HG03432 (cell line): ENCODE measurements at regions not wholly inside any gene's neighbourhood (a gene's known extent, or its start where the extent isn't known, plus 50 kb on each side); places are given as distances from the start of the nearest gene placed in this dataset.
"Not testable (repeated sequence)": the region's sequence is repeated elsewhere in the genome, so short reads cannot be mapped to it uniquely, and the experiment has no call there.

ENCODE experiments used
- ATAC-seq: cut with Tn5 transposase; IDR thresholded peaks from one replicate; pipeline ENCODE4 v1.9.1; 2021; ENCODE audit warnings: mild to moderate bottlenecking, moderate library complexity; ENCODE audit not compliant: unreplicated experiment

DNA sequence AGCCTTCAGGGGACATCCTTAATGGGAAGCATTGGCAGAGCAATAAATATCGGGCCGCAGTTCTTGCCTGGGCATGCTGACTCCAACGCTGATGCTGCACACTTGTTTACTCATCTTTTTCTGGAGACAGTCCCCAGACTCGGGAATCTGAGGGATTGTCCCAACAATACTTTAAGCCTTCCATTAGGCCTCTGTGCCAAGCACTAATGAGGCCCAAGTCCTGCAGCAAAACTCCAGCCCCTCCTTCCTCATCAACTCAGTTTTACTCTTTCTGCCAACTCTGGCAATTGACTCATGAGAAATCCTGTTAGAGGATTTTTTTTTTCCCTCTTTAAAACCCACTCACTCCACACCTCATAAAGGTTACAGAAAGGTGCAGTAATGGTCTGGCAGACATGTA, 233.4 kb upstream of the PELI2 start:
- ATAC-seq, result no peak

DNA sequence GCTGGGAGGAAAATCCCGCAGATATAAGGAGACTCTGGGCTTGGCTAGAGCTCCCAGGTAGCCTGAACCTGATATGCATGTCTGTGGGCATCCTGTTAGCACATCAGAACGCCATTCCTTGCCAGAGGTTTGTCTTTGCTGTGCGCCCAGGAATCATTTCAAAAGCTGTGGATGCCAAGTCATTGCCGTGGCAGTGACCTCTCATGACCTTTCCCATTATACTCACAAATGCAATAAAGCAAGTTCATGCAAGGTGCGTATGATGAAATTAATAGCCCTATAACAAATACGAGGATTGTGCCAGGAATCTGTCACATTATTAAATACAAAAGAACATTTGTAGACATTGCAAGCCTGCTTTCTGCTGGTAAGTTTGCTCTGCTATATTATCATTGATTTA, 229.1 kb upstream of the PELI2 start:
- ATAC-seq, result no peak

DNA sequence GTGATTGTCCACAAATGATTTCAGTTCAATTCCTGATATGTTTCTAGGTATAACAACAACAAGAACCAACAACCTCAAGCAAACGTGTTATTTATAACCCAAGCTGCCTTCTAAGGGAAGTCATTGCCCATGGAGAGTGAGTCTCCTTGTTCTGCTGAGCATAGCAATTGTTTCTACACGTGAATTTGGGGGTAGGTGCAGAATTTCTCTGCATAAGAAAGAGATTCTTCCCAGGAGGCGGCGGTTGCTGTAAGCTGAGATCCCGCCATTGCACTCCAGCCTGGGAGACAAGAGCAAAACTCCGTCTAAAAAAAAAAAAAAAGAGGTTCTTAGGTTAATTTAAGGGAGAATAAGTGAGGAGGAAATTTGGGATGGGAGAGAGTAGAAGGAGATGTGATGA, 226.5 kb upstream of the PELI2 start:
- no peak for ATAC-seq

DNA sequence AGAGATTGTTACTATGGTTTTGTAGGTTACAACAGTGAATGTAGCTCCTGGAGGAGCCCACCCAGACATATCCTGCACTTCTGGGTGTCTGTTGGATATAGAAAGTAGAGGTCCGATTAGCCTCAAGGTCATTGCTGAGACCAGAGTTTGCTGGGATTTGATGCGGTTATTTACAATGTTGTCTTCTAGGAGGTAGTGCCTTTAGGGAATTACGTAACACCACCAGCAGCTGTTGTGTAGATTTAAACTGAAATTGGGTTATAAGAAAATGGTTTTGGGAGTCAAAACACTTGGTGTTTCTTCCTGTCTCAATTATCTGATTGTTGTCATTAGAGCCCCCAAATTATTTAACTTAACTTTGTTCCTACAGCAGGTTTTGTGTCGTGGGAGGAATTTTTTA, 225.3 kb upstream of the PELI2 start:
- no peak for ATAC-seq

DNA sequence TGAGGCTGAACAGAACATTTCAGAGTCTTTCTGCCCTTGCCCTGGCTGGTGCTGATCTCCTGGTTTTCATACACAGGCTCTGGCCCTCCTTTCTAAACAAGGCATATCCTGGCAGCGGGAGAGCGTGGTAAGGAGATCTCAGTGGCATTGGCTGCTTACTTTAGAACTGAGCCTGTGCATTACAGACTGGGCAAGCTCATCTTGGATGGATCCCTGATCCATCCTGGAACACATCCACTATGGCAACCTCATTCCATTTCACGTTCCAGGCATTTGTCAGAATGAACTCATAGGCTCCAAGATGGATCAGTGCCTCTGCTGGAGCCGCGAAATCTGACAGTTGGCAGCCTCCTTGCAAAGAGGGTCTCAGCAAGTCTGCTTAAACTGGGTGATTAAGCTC, 224.5 kb upstream of the PELI2 start:
- ATAC-seq, result no peak

DNA sequence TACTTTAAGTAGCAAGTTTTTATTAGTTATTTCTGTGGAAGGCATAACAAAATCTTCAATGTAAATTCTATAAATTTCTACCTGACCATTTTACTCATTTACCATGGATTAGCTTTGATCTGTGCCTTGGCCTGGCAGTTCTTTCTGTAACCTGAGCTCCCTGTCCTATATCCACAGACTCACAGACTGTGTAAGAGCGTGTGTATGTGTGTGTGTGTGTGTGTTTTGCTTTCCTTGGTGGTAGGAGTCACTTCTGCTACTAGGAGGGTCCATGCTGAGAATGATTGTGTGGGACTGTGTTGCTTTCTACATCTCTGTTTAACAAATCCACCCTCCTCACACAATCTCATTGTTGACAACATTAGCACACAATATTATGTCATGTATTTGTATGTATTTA, 221.2 kb upstream of the PELI2 start:
- ATAC-seq, result no peak

DNA sequence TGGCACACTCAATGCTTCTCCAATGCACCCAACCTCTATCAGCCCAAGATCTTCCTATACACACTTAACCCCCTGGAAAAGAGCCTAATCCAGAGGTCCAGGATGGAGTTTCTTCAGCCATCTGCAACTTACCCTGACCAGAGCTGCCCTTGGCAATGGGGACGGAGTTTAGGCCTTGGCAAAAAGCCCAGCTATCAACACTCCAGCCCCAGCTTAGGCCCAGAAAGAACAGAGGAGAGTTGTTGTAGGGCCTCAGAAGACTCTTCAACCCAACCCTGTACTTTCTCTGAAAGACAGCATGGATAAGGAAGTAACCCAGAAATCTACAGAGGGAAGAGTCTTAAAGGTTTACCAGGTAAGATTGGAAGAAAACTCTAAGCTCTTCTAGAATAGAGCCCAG, 219.3 kb upstream of the PELI2 start:
- ATAC-seq, result no peak

DNA sequence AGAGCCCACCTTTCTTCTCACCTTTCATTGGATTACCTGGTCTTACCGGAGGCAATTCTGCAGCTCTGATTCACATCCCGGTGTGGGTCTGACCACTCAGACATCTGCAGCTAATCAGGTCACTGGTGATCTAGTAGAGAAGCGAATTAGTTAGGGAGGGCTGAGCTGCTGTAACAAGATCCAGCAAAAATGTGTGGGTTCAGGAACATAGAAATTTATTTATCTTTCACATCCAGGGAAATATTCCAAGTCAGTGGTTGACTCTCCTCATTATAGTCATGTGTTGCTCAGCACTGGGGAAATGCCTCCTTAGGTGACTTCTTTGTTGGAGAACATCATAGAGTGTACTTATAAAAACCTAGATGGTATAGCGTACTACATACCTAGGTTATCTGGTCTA, 218.7 kb upstream of the PELI2 start:
- ATAC-seq, result no peak

DNA sequence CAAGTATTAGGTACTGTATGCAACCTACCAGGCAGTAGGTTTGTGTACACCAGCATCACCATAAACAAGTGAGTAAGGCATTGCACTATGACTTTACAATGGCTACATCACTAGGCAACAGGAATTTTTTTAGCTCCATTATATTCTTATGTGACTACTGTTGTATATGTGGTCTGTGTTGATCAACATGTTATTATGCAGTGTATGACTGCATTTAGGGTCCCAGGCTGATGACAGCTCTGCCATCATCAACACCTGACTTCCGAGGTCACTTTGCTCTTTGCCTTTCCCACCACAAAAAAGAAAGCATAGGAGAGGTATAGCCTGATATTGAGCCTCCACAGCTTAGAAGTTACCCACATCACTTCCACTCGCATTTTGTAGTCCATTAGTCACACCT, 217.5 kb upstream of the PELI2 start:
- no peak for ATAC-seq

DNA sequence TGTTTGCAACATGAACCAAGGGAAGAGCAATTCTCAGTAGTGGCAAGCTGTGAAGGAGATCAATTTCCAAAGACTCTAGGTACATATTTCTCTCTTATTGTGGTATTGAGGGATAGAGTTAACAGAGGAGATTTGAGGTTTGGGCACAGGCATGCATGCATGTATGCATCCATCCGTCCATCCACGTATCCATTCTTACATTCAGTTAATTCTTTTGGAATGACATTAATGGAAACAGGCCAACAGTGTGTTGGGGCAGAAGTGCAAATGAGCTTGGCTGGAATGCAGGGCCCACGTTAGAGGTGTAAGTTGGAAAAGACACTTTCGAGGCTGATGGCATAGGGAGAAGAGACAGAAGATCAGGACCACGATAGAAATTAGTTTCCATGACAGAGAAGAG, 216.9 kb upstream of the PELI2 start:
- no peak for ATAC-seq

DNA sequence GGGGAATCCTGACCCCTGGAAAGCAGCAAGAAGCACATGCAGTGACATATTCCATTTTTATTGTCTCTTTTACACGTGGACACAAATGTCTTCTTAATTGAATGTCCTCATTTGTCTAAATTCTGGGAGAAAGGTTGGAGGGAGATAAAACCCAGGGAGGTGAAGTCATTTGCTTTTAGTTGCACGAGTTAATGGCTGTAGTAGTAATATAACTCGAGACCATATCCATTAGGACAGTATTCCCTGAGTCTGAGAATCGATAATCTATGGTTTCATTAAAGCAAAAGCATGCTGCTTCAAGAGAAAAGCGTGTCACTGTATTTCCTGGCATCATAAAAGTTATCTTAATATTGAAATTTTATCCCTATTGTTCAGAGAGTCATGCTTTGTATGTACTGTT, 216.0 kb upstream of the PELI2 start:
- no peak for ATAC-seq

DNA sequence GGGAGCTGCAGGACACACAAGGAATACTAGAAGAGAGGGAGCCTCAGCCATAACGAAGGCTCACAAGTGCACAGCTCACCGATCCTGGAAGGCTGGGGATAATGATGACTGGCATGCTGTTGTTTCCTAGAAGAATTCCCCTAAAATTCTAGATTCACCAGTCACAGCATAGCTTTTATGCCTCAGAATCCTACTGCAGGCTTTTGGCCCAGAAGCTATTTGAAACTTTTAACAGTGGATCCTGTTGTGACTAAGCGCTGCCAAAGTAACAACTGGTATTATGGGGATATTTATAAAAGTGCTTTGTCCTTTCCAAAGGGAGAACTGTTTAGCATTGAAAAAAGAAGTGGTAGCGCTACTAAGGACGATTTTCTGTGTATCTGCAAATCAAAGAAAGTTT, 214.1 kb upstream of the PELI2 start:
- no peak for ATAC-seq

DNA sequence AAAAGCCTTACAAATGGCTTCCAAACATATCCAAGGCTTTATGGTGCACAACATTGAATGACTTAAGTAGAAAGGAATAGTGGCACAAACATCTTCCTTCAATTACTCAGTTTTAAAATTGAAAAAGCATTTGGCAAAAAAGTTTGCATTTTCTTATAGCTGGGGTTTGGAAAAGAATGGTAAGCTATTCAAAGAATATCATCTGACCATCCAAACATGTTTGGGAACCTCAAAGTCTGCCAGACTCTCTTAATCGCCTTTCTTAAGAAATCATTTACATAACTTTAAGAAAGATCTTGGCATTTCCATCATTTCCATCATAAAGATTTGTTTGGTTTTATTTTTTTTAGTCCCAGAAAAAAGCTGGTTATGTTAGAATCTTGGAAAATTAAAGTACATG, 210.1 kb upstream of the PELI2 start:
- no peak for ATAC-seq

DNA sequence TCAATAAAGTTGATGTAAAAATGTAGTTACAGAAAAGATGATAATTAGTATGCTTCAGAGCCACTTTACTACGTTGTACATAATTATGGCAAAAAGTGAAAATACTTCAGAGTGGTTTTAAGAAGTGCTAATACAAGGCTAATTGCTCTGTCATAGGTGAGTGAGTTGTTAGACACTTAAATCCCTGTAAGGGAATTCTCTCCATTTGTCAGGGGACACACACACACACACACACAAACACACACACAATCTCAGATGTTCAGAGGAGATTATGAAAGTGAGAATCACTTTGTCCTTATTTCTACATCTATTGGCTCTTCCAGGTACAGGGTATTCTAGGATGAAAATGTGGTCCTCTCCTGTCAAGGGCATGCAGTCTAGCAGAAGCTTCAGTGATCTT, 208.3 kb upstream of the PELI2 start:
- no peak for ATAC-seq

DNA sequence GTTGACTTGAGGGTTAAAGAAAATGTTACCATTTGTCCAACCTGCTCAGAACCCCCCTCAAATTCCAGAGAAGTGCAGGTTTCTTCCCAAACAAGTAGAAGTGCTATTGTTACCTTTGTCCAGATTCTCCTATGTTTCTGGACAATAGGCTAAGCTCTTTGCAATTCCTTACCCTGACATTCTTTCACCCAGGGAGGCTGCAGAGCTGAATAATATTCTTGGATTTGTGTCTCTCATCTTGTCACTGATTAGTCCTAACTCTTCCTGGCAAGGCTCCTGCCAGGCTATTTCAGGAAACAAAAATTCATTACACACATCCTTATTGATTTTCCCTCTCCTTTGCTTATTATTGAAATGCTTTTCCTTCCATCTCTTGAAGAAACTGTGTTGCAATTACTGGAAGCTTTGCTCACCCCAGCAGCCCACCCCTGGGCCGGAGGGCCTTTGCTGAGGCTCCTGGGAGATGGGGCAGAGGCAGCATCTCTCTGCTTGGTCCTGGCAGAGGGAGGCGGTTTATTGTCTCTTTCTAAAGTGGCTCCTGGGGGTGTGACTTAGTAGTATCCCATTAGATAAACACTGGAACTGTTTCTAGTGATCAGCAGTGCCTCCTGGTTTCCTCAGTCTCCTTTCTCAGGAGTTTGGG, 207.5 kb upstream of the PELI2 start:
- ATAC-seq, result no peak

DNA sequence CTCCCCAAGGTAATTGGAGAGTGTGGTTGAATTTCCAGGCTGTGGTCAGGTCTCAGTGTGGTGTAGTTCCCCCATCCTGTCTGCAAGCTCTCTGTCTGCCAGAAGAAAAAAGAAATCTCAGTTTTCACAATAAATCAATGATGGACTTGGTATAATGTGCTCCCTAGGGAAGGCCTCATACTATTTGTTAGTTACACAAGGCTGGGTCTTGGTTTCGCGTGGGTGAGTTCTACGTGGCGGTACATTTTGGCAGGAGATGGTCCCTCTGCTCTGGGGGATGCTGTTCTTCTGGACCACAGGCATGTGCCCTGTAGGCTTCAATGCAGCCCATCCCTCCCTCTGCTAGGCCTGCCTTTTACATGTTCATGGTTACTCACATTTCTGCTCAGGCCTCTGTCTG, 206.4 kb upstream of the PELI2 start:
- no peak for ATAC-seq

DNA sequence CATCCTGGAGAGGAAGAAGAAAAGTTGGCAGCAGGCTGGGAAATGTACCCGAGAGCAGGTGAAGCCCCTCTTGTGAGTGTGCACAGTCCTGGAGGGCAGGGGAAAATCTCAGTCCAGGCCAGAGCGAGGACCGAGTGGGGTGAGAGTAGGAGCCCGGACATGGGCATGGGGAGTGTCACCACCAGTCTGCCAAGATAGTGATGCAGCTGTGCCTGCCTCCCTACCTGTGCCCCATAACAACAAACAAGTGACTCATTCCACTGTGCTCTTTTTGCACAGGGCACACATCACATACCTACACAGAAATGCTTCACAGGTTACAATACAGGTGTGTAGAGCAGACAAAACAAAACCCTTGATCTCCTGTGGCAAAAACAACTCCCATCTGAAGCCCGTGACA, 205.9 kb upstream of the PELI2 start:
- no peak for ATAC-seq

DNA sequence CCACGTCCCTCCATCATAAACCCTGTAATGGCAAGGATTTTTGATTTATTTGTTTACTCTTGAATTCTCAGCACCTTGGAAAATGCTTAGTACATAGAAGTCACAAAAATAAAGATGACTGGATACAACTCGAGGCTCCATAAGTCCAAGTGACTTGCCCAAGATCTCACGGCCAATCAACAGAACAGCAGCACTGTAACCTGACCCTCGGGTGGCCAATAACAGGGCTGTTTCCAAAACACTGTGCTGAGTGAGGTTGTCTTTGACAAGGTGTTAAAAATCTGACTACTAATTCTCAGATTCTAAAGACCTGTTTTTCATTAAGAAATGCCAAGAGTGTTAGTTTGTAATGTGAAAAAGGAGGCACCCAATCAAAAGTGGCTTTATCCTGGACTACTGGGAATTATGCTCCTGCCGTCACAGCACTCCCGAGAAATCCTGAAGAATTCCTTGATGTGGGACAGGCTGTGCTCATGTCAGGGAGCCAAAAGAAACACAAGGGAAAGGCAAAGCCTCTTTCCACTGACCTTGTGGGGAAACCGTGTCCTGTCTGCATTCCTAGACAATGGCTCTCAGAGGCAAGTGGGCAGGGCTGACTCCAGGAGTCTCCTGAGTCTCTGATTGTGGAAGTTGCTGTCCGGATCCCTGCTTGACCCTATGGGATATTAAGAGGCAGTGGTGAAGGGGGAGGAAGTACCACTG, 204.7 kb upstream of the PELI2 start:
- ATAC-seq, result no peak

DNA sequence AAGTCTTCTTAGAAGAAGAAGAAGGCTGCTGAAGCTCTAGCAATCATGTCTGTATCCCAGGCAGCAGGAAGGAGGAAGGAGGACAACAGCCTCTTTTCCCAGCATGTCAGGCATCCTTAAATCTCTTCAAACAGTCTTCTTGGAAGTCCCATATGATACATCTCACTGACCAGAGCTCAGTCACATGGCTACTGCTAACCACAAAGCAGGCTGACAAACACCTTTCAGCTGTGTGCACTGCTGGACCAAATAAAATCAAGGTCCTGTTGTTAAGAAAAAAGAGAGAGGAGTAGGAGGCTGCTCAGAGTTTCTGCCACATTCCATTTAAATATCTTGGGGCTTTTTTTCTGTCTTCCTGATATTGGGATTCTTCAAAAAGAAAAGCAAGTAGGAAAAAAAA, 203.4 kb upstream of the PELI2 start:
- no peak for ATAC-seq

DNA sequence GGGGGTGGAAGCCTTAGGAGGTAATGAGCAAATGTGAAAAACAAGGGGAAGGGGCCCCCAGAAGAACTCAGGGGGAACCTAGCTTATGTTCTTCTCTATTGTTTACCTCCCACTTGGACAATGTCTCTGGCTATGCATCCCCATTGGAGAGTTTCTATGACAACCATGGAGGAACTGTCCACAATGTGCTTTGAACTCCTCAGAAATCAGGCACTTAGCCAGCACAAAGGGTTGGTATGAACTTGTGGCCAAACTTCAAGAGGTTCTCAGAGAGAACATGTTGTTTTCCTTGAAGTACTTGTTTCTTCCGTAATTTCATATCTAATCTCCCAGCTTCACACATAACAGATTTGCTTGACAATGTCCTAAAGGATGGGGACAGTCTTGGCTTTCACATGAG, 202.8 kb upstream of the PELI2 start:
- no peak for ATAC-seq

DNA sequence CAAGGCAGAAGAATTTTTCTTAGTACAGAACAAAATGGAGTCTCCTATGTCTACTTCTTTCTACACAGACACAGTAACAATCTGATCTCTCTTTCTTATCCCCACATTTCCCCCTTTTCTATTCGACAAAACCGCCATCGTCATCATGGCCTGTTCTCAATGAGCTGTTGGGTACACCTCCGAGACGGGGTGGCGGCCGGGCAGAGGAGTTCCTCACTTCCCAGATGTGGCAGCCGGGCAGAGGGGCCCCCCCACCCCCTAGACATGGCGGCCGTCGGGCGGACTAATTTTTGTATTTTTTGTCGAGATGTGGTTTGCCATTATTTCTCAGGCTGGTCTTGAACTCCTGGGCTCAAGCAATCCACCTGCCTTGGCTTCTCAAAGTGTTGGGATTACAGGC, 198.4 kb upstream of the PELI2 start:
- not testable (repeated sequence) for ATAC-seq

DNA sequence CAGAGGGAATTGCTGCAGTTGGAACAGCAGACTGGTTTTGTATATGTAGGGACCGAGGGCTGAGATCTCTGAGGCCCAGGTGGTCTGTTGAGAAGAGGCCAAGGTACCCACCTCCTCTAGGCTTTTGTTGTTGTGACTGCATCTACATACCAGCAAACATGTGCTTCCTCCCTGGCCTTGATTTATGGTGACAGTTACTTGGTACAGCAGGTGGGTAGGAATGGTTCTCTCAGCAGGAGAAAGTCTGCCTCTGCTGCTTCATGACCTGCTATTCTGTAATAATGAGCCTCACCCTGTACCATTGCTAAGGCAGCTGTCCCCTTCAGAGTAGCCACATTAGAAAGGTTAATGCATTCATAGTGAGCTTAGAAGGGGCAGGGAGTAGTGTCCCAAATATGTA, 196.7 kb upstream of the PELI2 start:
- ATAC-seq, result no peak

DNA sequence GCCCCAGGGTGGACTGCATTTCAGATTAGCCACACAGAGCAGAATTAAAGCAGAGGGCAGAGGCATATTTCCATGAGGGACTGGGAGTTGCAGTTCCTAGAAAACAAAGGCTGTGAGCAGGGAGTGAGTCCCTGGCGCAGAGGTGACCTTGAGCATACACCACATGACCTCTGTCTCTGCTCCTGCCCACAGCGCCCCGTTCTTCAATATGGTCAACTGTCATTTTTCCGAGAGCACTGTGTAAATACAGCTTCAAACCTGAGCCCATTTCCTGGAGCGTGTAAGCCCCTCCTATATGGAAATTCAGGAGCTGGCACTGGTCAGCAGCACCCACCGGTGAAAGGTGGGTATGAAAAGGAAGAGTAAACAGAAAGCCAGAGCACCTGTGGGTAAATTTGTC, 192.2 kb upstream of the PELI2 start:
- no peak for ATAC-seq
